HG03175 (cell line): ENCODE measurements at regions not wholly inside any gene's neighbourhood (a gene's known extent, or its start where the extent isn't known, plus 50 kb on each side); places are given as distances from the start of the nearest gene placed in this dataset.
"Not testable (repeated sequence)": the region's sequence is repeated elsewhere in the genome, so short reads cannot be mapped to it uniquely, and the experiment has no call there.

ENCODE experiments used
- ATAC-seq: cut with Tn5 transposase; IDR thresholded peaks from one replicate; pipeline ENCODE4 v1.9.1; 2021; ENCODE audit warnings: mild to moderate bottlenecking, moderate library complexity; ENCODE audit not compliant: unreplicated experiment

GRCh38 chr3:80770106-80771074 is 991.1 kb downstream of the GBE1 start:
- no peak for ATAC-seq

- no peak for ATAC-seq
Observed at GRCh38 chr3:80769683-80770082, 991.8 kb downstream of the GBE1 start.

GRCh38 chr3:80767604-80768003 is 993.8 kb downstream of the GBE1 start:
- no peak for ATAC-seq

- ATAC-seq: no peak
Observed at GRCh38 chr3:80754969-80755368, 987.2 kb upstream of the ROBO1 start.

- no peak for ATAC-seq
Observed at GRCh38 chr3:80753021-80753420, 985.2 kb upstream of the ROBO1 start.

- ATAC-seq: no peak
Observed at GRCh38 chr3:80750637-80751036, 982.8 kb upstream of the ROBO1 start.

- no peak for ATAC-seq
Observed at GRCh38 chr3:80734920-80735319, 967.1 kb upstream of the ROBO1 start.

GRCh38 chr3:80734483-80734882 is 966.7 kb upstream of the ROBO1 start:
- ATAC-seq: no peak

- no peak for ATAC-seq
Observed at GRCh38 chr3:80733522-80734176, 965.9 kb upstream of the ROBO1 start.

GRCh38 chr3:80727561-80727960 is 959.8 kb upstream of the ROBO1 start:
- ATAC-seq: not testable (repeated sequence)

- ATAC-seq: not testable (repeated sequence)
Observed at GRCh38 chr3:80709597-80710322, 942.0 kb upstream of the ROBO1 start.

- no peak for ATAC-seq
Observed at GRCh38 chr3:80705290-80705689, 937.5 kb upstream of the ROBO1 start.

GRCh38 chr3:80701349-80701748 is 933.6 kb upstream of the ROBO1 start:
- no peak for ATAC-seq

GRCh38 chr3:80697291-80697690 is 929.5 kb upstream of the ROBO1 start:
- no peak for ATAC-seq

- ATAC-seq: no peak
Observed at GRCh38 chr3:80696280-80696679, 928.5 kb upstream of the ROBO1 start.

GRCh38 chr3:80688814-80689213 is 921.0 kb upstream of the ROBO1 start:
- ATAC-seq: no peak

- no peak for ATAC-seq
Observed at GRCh38 chr3:80682951-80683350, 915.2 kb upstream of the ROBO1 start.

- ATAC-seq: no peak
Observed at GRCh38 chr3:80682235-80682634, 914.4 kb upstream of the ROBO1 start.

GRCh38 chr3:80677796-80678195 is 910.0 kb upstream of the ROBO1 start:
- no peak for ATAC-seq

- ATAC-seq: no peak
Observed at GRCh38 chr3:80676866-80677265, 909.1 kb upstream of the ROBO1 start.

- no peak for ATAC-seq
Observed at GRCh38 chr3:80676261-80676660, 908.5 kb upstream of the ROBO1 start.
